SK-MEL-5 (cell line): ENCODE measurements at regions not wholly inside any gene's neighbourhood (a gene's known extent, or its start where the extent isn't known, plus 50 kb on each side); places are given as distances from the start of the nearest gene placed in this dataset.
A peak's percentile ranks its signal among the peaks of the same experiment; 100 is the strongest.

Experiments used
- DNase-seq: peaks from one replicate; pipeline ENCODE4 v3.0.0-alpha.2; 2016; ENCODE audit warnings: low read depth, low spot score
- in situ Hi-C: cut with HindIII; loops from 2 replicates; pipeline ENCODE4 v1.10.0; 2016; ENCODE audit warnings: low sequenced_read_pairs, high pct_unique_total_duplicates, low pct_unique_long_range_greater_than_20kb

- DNase-seq, result no peak
- in situ Hi-C loops, result no loop called here
Observed at GRCh38 chr1:79792219-79792930, 785.8 kb upstream of the ADGRL4 start.

GRCh38 chr1:79791488-79792218 lies 785.1 kb upstream of the ADGRL4 start:
- in situ Hi-C loops, result no loop called here
- no peak for DNase-seq

- in situ Hi-C loops, result no loop called here
- no peak for DNase-seq
Observed at GRCh38 chr1:79790950-79791349, 784.4 kb upstream of the ADGRL4 start.

GRCh38 chr1:79787631-79788030 lies 781.1 kb upstream of the ADGRL4 start:
- in situ Hi-C loops, result no loop called here
- no peak for DNase-seq

GRCh38 chr1:79785964-79786363 lies 779.4 kb upstream of the ADGRL4 start:
- in situ Hi-C loops, result no loop called here
- no peak for DNase-seq

GRCh38 chr1:79785561-79785960 lies 779.0 kb upstream of the ADGRL4 start:
- no peak for DNase-seq
- in situ Hi-C loops, result no loop called here

GRCh38 chr1:79781261-79781660 lies 774.7 kb upstream of the ADGRL4 start:
- peak; percentile 2 for DNase-seq
- in situ Hi-C loops, result no loop called here

- DNase-seq, result no peak
- in situ Hi-C loops, result no loop called here
Observed at GRCh38 chr1:79777481-79778219, 771.1 kb upstream of the ADGRL4 start.

GRCh38 chr1:79775402-79775801 lies 768.9 kb upstream of the ADGRL4 start:
- DNase-seq, result no peak
- in situ Hi-C loops, result no loop called here

- no peak for DNase-seq
- in situ Hi-C loops, result no loop called here
Observed at GRCh38 chr1:79773385-79773784, 766.9 kb upstream of the ADGRL4 start.

GRCh38 chr1:79762461-79762860 lies 755.9 kb upstream of the ADGRL4 start:
- in situ Hi-C loops, result no loop called here
- no peak for DNase-seq

- DNase-seq, result no peak
- in situ Hi-C loops, result no loop called here
Observed at GRCh38 chr1:79760531-79760930, 754.0 kb upstream of the ADGRL4 start.

- in situ Hi-C loops, result no loop called here
- no peak for DNase-seq
Observed at GRCh38 chr1:79749607-79750006, 743.1 kb upstream of the ADGRL4 start.

- in situ Hi-C loops, result no loop called here
- DNase-seq, result no peak
Observed at GRCh38 chr1:79745929-79746328, 739.4 kb upstream of the ADGRL4 start.

- DNase-seq, result no peak
- in situ Hi-C loops, result no loop called here
Observed at GRCh38 chr1:79744746-79745145, 738.2 kb upstream of the ADGRL4 start.

- in situ Hi-C loops, result no loop called here
- DNase-seq, result no peak
Observed at GRCh38 chr1:79741720-79742421, 735.3 kb upstream of the ADGRL4 start.

- DNase-seq, result no peak
- in situ Hi-C loops, result no loop called here
Observed at GRCh38 chr1:79738101-79738500, 731.6 kb upstream of the ADGRL4 start.

- in situ Hi-C loops, result no loop called here
- no peak for DNase-seq
Observed at GRCh38 chr1:79737193-79737592, 730.7 kb upstream of the ADGRL4 start.
